ENCODE measurements at regions not wholly inside any gene's neighbourhood (a gene's known extent, or its start where the extent isn't known, plus 50 kb on each side); places are given as distances from the start of the nearest gene placed in this dataset.
A peak's percentile ranks its signal among the peaks of the same experiment; 100 is the strongest.

- Histone ChIP-seq H3K4me2 (ENCODE audit: low read depth, low read length) (peak overlapping the region; percentile 95), H3K9ac (ENCODE audit: insufficient read depth, low read depth, low read length) (peak overlapping the region; percentile 86; the same call in 1 of the 2 replicates), H3K9me3 (ENCODE audit: low read length) (no peaks in the 10 kb centered on the region), H4K20me1 (ENCODE audit: insufficient read depth, low read length) (no peaks in the 10 kb centered on the region; the same call in 1 of the 2 replicates), H3K27me3 (ENCODE audit: control insufficient read depth in 1 of 2, insufficient read depth in 2 of 2, low read length in 2 of 2) (no peaks in the 10 kb centered on the region; a peak in 1 of 5 replicates), H2AFZ (ENCODE audit: low read length) (no peak overlapping the region), H3K79me2 (ENCODE audit: insufficient read depth, low read length) (no peaks in the 10 kb centered on the region), H3K27ac (ENCODE audit: extremely low read length, insufficient read depth, low read length) (no peak overlapping the region), H3K36me3 (replicated peaks in 1 of 2; ENCODE audit: control insufficient read depth in 1 of 2, insufficient read depth in 2 of 2, low read length in 2 of 2) (peaks cover 1 to 4% of the 10 kb centered on the region in 2 experiments; a peak in 2 of 5 replicates), H3K4me1 (ENCODE audit: insufficient read depth, low read length) (peaks cover 45% of the 10 kb centered on the region), H3K4me3 (replicated peaks in 1 of 3; ENCODE audit: insufficient read depth in 1 of 3, low read depth in 2 of 3, low read length in 3 of 3) (peak overlapping the region in 2 of 3 experiments; percentile 72 to 84; a peak in 3 of 6 replicates)
- DNase-seq (ENCODE audit: low spot score) (no peak), FAIRE-seq (no peak), ATAC-seq (no peak)
- no TSS peak for BruUV-seq (replicated peaks)
- intact Hi-C loops (cut with micrococcal nuclease; ENCODE audit: unreplicated experiment) = no loop called here
- CTCF ChIA-PET (ENCODE audit: low intra/inter-chr PET ratio, low total read pairs) = no interaction called here
- in situ Hi-C loops (cut with HindIII; ENCODE audit: extremely low pct_ligation_motif_present, low pct_unique_long_range_greater_than_20kb) = loop anchor here (10.0 kb wide), 1 partner anchor 148 kb away; the partner anchor contains the start of gene SHH
- 85% methylated on average over 12 of the region's 12 CpGs for WGBS (ENCODE audit: low lambda C conversion rate)
- no peak for TF ChIP-seq MTA3 (CRISPR knock-in tag; IDR thresholded peaks at IDR 0.05)
- 0 out of 2 replicates have a peak, but pooled peaks have one; percentile 19 for TF ChIP-seq PHF20 (CRISPR knock-in tag; IDR thresholded peaks at IDR 0.05)
- POLR2A ChIA-PET = interaction anchor here (1.4 to 6.1 kb wide), 3 partner anchors 10 to 12 kb away, joined by 4 to 121 read pairs (median 8); no protein-coding TSS in a partner anchor
Measured at GRCh38 chr7:155962968-155963300, 150.7 kb upstream of the SHH start.

- no peak overlapping the region for H2AFZ ChIP-seq (ENCODE audit: low read length)
- peak; percentile 63 for DNase-seq (ENCODE audit: low spot score)
- peak; percentile 4 for FAIRE-seq
- TSS peak; percentile 31 for BruUV-seq (replicated peaks)
- WGBS (ENCODE audit: low lambda C conversion rate) = 60% methylated on average over 13 of the region's 13 CpGs
- peak overlapping the region; percentile 95 for H3K4me2 ChIP-seq (ENCODE audit: low read depth, low read length)
- H3K79me2 ChIP-seq (ENCODE audit: insufficient read depth, low read length) = no peaks in the 10 kb centered on the region
- H4K20me1 ChIP-seq (ENCODE audit: insufficient read depth, low read length) = no peaks in the 10 kb centered on the region; the same call in 1 of the 2 replicates
- CTCF ChIA-PET (ENCODE audit: low intra/inter-chr PET ratio, low total read pairs) = no interaction called here
- peaks cover 1 to 4% of the 10 kb centered on the region in 2 experiments; a peak in 2 of 5 replicates for H3K36me3 ChIP-seq (replicated peaks in 1 of 2; ENCODE audit: control insufficient read depth in 1 of 2, insufficient read depth in 2 of 2, low read length in 2 of 2)
- ATAC-seq = peak; percentile 62
- intact Hi-C loops (cut with micrococcal nuclease; ENCODE audit: unreplicated experiment) = no loop called here
- H3K4me1 ChIP-seq (ENCODE audit: insufficient read depth, low read length) = peaks cover 45% of the 10 kb centered on the region
- no peaks in the 10 kb centered on the region for H3K9me3 ChIP-seq (ENCODE audit: low read length)
- peak overlapping the region; percentile 72 to 84 (median 78) for H3K4me3 ChIP-seq (replicated peaks in 1 of 3; ENCODE audit: insufficient read depth in 1 of 3, low read depth in 2 of 3, low read length in 3 of 3)
- H3K27me3 ChIP-seq (ENCODE audit: control insufficient read depth in 1 of 2, insufficient read depth in 2 of 2, low read length in 2 of 2) = no peaks in the 10 kb centered on the region; a peak in 1 of 5 replicates
- in situ Hi-C loops (cut with HindIII; ENCODE audit: extremely low pct_ligation_motif_present, low pct_unique_long_range_greater_than_20kb) = loop anchor here (10.0 kb wide), 1 partner anchor 148 kb away; the partner anchor contains the start of gene SHH
- POLR2A ChIA-PET = interaction anchor here (0.5 to 6.1 kb wide), 10 partner anchors 8 to 651 kb away, joined by 3 to 121 read pairs (median 3); partner anchors contain the start of gene SHH
- H3K9ac ChIP-seq (ENCODE audit: insufficient read depth, low read depth, low read length) = peak overlapping the region; percentile 86
- peak overlapping the region; percentile 66 for H3K27ac ChIP-seq (ENCODE audit: extremely low read length, insufficient read depth, low read length)
- TF ChIP-seq ZBTB49 (CRISPR knock-in tag; IDR thresholded peaks at IDR 0.05; ENCODE audit: borderline replicate concordance) = no peak
- peak; percentile 51; the same call in 1 of the 2 replicates for TF ChIP-seq TBX2 (CRISPR knock-in tag; IDR thresholded peaks at IDR 0.05; ENCODE audit: borderline replicate concordance)
- no peak for TF ChIP-seq KDM6A (CRISPR knock-in tag; IDR thresholded peaks at IDR 0.05; ENCODE audit: low read depth)
- no peak for TF ChIP-seq GABPA (IDR thresholded peaks at IDR 0.05; ENCODE audit: low read depth, low read length)
- TF ChIP-seq GABPA (CRISPR knock-in tag; IDR thresholded peaks at IDR 0.05; ENCODE audit: low read depth) = peak; percentile 33; the same call in 1 of the 2 replicates
- TF ChIP-seq, protein P1, sequence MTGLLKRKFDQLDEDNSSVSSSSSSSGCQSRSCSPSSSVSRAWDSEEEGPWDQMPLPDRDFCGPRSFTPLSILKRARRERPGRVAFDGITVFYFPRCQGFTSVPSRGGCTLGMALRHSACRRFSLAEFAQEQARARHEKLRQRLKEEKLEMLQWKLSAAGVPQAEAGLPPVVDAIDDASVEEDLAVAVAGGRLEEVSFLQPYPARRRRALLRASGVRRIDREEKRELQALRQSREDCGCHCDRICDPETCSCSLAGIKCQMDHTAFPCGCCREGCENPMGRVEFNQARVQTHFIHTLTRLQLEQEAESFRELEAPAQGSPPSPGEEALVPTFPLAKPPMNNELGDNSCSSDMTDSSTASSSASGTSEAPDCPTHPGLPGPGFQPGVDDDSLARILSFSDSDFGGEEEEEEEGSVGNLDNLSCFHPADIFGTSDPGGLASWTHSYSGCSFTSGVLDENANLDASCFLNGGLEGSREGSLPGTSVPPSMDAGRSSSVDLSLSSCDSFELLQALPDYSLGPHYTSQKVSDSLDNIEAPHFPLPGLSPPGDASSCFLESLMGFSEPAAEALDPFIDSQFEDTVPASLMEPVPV (CRISPR knock-in tag; IDR thresholded peaks at IDR 0.05) = no peak
- TF ChIP-seq NFATC3 (CRISPR knock-in tag; IDR thresholded peaks at IDR 0.05) = no peak
- TF ChIP-seq TRIM22 (IDR thresholded peaks at IDR 0.05) = no peak
- TF ChIP-seq ZNF431 (CRISPR knock-in tag; IDR thresholded peaks at IDR 0.05; ENCODE audit: borderline replicate concordance, low read depth) = no peak
Measured at GRCh38 chr7:155962191-155962967, 150.1 kb upstream of the SHH start.

All from HepG2 (cell line).